Activated CD4-positive, alpha-beta T cell treated with anti-CD3 and anti-CD28 coated beads, Interleukin-2, Interleukin-4, amounts not matched to agents 100 ng/mL and 50 ng/mL, durations not matched to agents 16 hours and 8 hours (primary cell): ENCODE measurements at regions not wholly inside any gene's neighbourhood (a gene's known extent, or its start where the extent isn't known, plus 50 kb on each side); places are given as distances from the start of the nearest gene placed in this dataset.

ENCODE experiments used
- DNase-seq: peaks from one replicate; pipeline ENCODE4 v3.0.0-alpha.2; 2020; ENCODE audit warnings: low spot score

DNA sequence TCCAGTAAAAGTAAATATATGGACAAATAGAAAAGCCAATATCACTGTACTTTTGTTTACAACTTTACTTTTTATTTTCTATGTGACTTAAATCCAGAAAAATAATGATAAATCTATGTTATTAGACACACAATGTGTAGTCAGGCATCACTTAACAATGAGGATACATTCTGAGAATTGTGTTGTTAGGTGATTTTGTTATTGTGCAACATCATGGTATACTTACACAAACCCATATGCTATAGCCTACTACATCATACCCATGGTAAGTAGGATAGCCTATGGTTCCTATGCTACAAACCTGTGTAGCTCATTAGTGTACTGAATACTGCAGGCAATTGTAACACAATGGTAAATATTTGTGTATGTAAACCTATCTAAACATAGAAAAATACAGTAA is 781.7 kb upstream of the GHITM start:
- no peak for DNase-seq

GRCh38 chr10:83367036-83367435 is 772.3 kb upstream of the GHITM start:
- DNase-seq = no peak

- DNase-seq = no peak
Measured at GRCh38 chr10:83371696-83372490, 767.4 kb upstream of the GHITM start.

DNA sequence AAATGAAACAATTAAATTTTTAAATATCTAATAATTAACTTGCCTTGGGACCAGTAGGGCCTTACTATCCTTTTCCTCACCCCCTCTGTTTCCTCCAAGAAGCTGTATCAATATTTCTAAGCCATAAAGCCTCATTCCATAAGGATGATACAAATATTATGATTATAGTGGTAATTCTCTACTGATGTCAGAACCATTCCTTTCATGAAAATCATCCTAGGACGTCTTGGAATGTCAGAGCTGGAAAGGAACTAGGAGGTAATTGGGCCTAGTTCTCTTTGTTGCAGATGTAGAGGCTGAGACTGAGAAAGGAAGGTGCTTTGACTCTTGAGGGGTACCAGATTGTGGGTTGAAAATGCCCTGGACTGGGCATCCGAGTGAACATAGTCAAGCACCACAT is 766.7 kb upstream of the GHITM start:
- no peak for DNase-seq

- peak; percentile 0 for DNase-seq
Measured at GRCh38 chr10:83373671-83374070, 765.6 kb upstream of the GHITM start.

DNA sequence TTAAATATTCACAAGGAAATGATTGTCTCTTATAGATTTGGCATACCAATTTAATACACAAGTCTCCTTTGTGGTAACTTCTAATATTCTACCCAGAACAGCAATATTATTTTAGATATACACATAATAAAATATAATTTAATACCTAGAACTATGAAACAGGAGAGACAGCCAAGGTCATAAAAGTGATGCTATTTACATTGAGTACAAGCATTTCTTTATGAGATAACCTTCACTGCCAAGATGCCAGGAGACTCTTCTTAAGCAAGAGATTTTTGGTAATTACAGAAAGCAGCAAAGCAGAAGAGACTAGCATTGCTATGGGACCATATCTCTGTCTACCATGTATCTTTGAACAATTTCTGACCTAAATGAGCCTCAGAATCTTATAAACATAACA is 764.6 kb upstream of the GHITM start:
- no peak for DNase-seq

GRCh38 chr10:83375274-83375673 is 764.0 kb upstream of the GHITM start:
- DNase-seq = no peak

DNA sequence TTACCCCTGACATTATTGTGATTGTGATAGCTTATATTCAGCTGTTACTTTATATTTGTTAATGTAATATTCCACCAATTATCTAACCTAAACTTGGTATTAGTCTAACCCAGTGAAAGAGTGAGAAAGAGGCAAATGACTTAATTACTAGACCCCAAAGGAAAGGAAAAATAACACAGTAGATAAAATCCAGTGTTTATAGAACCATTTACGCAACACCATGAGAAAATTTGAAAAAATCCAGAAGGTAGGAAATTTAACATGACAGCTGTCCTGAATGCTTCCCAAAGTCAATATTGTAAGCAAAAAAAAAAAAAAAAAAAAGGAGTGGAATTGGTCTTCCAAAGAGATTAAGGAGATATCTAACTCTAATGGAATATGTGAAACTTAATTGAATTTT is 741.5 kb upstream of the GHITM start:
- DNase-seq = no peak

GRCh38 chr10:83410570-83410969 is 728.7 kb upstream of the GHITM start:
- DNase-seq = no peak

DNA sequence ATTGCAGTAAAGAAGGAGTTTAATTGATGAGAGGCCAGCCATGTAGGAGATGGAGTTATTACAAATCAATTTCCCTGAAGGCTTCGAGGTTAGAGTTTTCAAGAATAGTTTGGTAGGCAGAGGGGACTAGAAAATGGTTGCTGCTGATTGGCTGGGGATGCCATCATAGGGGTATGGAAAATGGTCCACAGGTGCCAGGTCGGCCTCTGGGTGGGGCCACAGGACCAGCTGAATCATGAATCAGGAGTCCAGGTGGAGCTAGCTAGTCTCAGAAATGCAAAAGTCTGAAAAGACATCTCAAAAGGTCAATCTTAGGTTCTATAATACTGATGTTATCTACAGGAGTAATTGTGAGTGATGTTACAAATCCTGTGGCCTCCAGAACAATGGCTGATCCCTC is 714.0 kb upstream of the GHITM start:
- no peak for DNase-seq

- no peak for DNase-seq
Measured at GRCh38 chr10:83427101-83427500, 712.2 kb upstream of the GHITM start.

DNA sequence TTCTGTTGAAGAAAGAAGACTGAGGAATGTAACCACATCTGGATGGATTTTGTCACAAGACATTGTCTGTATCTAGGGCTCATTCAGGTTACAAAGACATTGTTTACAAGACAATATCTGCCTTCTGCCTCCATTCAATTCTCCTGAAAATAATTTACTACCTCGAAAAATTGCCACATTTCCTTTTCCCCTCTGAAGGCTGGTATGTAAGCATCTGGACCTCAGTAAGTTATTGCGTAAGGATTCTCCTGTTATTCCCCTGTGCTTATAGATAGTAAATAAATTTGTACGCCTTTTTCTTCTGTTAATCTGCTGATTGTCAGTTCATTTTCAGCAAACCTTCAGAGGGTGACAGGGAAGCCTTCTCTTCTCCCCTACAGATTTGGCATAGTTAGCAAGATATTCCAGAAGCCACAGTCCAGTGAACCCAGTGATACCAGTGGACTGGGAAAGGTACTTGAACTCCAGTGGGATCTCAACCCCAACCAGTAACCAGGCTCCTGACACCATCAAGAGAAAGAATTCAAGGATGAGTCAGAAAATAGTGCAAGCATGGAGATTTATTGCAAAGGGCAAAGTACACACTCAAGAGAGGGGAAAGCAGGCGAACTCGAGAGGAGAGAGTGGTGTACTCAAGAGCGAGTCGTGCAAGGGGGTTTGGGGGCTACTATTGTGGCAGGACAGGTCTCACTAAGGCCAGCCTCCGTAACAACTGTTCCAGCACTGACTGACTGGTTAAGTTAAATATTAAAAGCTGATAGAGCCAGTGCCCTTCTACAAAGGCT is 706.9 kb upstream of the GHITM start:
- no peak for DNase-seq

GRCh38 chr10:83433705-83434104 is 705.6 kb upstream of the GHITM start:
- no peak for DNase-seq

GRCh38 chr10:83448013-83448412 is 691.3 kb upstream of the GHITM start:
- DNase-seq = no peak

DNA sequence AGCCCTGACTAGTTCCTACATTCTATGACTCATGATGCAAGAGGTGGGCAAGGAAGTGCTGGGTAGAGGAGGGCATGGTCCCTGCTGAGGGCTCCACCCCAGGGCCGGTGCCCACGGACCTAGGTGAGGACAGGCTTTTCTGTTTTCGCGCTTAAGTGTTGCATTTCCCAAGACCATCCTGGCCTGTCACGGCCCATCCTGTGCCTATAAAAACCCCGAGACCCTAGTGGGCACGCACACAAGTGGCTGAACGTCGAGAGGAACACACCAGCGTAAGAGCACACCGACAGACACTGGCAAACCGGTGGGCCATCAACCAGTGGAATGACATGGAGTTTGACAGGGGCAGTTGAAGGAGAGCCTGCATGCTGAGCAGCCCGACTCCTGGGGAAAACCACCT is 680.7 kb upstream of the GHITM start:
- no peak for DNase-seq

DNA sequence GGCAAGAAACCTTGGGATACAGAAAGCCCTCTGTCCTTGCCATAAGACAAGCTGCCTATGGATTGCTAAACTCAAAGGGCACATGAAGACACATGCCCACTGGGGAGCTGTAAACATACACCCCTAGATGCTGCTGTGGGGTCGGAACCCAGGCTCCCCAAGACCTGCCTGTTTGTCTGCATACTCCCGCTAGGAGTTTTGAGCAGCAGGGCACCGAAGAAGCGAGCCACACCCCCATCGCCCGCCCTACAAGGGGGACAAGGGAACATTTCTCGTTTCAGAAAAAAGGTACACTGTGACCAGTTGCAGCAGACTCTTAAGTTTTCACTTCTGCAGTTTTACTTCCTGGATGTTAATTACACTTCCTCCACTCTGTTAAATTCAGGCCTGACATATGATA is 680.2 kb upstream of the GHITM start:
- no peak for DNase-seq

- no peak for DNase-seq
Measured at GRCh38 chr10:83469728-83470331, 669.5 kb upstream of the GHITM start.

- no peak for DNase-seq
Measured at GRCh38 chr10:83476211-83476610, 663.1 kb upstream of the GHITM start.

- no peak for DNase-seq
Measured at GRCh38 chr10:83489161-83489560, 650.1 kb upstream of the GHITM start.

GRCh38 chr10:83492004-83492403 is 647.3 kb upstream of the GHITM start:
- DNase-seq = no peak

- DNase-seq = no peak
Measured at GRCh38 chr10:83512681-83513080, 626.6 kb upstream of the GHITM start.

- no peak for DNase-seq
Measured at GRCh38 chr10:83515001-83515400, 624.3 kb upstream of the GHITM start.

GRCh38 chr10:83516788-83517187 is 622.5 kb upstream of the GHITM start:
- DNase-seq = no peak
